ENCODE measurements at regions not wholly inside any gene's neighbourhood (a gene's known extent, or its start where the extent isn't known, plus 50 kb on each side); places are given as distances from the start of the nearest gene placed in this dataset.

DNA sequence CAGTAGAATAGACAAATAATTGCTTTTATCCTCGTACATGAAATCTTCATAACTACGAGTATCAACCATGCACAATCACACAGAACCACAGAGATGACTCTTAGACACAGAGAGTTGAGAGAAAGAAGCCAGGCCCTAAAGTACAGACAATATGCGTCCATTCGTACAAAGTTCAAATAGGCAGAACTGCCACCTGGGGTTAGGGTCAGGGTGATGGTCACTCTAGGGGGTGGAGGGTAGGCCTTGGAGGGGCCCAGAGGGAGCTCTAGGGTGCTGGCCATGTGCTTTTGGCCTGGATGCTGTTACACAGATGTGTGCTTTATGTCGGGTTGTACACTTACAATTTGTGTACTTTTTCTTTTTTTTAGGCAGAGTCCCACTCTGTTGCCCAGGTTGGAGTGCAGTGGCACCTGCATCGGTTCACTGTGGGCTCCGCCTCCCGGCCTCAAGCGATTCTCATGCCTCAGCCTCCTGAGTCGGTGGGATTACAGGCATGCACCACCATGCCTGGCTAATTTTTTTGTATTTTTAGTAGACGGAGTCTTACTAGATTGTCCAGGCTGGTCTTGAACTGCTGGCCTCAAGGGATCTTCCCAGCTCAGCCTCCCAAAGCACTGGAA is 65.9 kb upstream of the KLF13 start:
- BruUV-seq (replicated peaks) = no TSS peak
- H3K79me2 ChIP-seq (ENCODE audit: low read length) = no peaks in the 10 kb centered on the region
- H3F3A ChIP-seq (ENCODE audit: low read length, unreplicated experiment) = no peaks in the 10 kb centered on the region
- H3K9ac ChIP-seq (ENCODE audit: low read length) = no peak overlapping the region
- TF ChIP-seq EZH2phosphoT487 (IDR thresholded peaks at IDR 0.05; ENCODE audit: borderline replicate concordance, low read length) (no peak), CTCF (conservative IDR thresholded peaks at IDR 0.05; ENCODE audit: low read depth, low read length) (no peak), EZH2 (IDR thresholded peaks at IDR 0.05; ENCODE audit: low read length, unreplicated experiment) (no peak)
- H3K36me3 ChIP-seq (ENCODE audit: low read depth, low read length) = no peaks in the 10 kb centered on the region
- no peaks in the 10 kb centered on the region for H4K20me1 ChIP-seq (ENCODE audit: low read length)
- H3K9me3 ChIP-seq (ENCODE audit: low read length) = no peaks in the 10 kb centered on the region
- H3K27me3 ChIP-seq (ENCODE audit: low read length) = no peaks in the 10 kb centered on the region; the same call in 1 of the 2 replicates
- H3K4me2 ChIP-seq (ENCODE audit: low read length) = no peak overlapping the region
- DNase-seq (no peak), ATAC-seq (no peak)
- no peaks in the 10 kb centered on the region for H3K4me1 ChIP-seq (ENCODE audit: insufficient read depth, low read length)
- CTCF ChIA-PET = no interaction called here
- no peak overlapping the region for H2AFZ ChIP-seq (ENCODE audit: low read length)
- H3K27ac ChIP-seq (ENCODE audit: low read length) = no peak overlapping the region
- H3K9me2 ChIP-seq (replicated peaks; ENCODE audit: low read length) = no peaks in the 10 kb centered on the region
- intact Hi-C loops (cut with micrococcal nuclease) = no loop called here
- POLR2A ChIA-PET (ENCODE audit: unreplicated experiment) = no interaction called here
- H3K4me3 ChIP-seq (ENCODE audit: low read length) = no peak overlapping the region

- ATAC-seq = no peak
These were observed 65.1 kb upstream of the KLF13 start for GRCh38 chr15:31261266-31262142.

More at GRCh38 chr15:31261266-31262142, 65.1 kb upstream of the KLF13 start:
- no peak for TF ChIP-seq EZH2 (IDR thresholded peaks at IDR 0.05; ENCODE audit: low read length, unreplicated experiment)
- no peak for TF ChIP-seq CTCF (conservative IDR thresholded peaks at IDR 0.05; ENCODE audit: low read depth, low read length)
- no peak for TF ChIP-seq EZH2phosphoT487 (IDR thresholded peaks at IDR 0.05; ENCODE audit: borderline replicate concordance, low read length)
- no TSS peak for BruUV-seq (replicated peaks)
- Histone ChIP-seq H3K4me3 (ENCODE audit: low read length) (no peak overlapping the region), H3K79me2 (ENCODE audit: low read length) (no peaks in the 10 kb centered on the region), H3F3A (ENCODE audit: low read length, unreplicated experiment) (no peaks in the 10 kb centered on the region), H3K27me3 (ENCODE audit: low read length) (no peaks in the 10 kb centered on the region; the same call in 1 of the 2 replicates), H3K4me1 (ENCODE audit: insufficient read depth, low read length) (no peaks in the 10 kb centered on the region), H3K9ac (ENCODE audit: low read length) (no peak overlapping the region), H4K20me1 (ENCODE audit: low read length) (no peaks in the 10 kb centered on the region), H3K27ac (ENCODE audit: low read length) (no peak overlapping the region), H3K9me2 (replicated peaks; ENCODE audit: low read length) (no peaks in the 10 kb centered on the region), H3K36me3 (ENCODE audit: low read depth, low read length) (no peaks in the 10 kb centered on the region), H3K9me3 (ENCODE audit: low read length) (no peaks in the 10 kb centered on the region), H3K4me2 (ENCODE audit: low read length) (no peak overlapping the region), H2AFZ (ENCODE audit: low read length) (no peak overlapping the region)
- intact Hi-C loops (cut with micrococcal nuclease) = no loop called here
- CTCF ChIA-PET = no interaction called here
- DNase-seq = no peak
- POLR2A ChIA-PET (ENCODE audit: unreplicated experiment) = no interaction called here
